LNCAP (cell line): ENCODE measurements at regions not wholly inside any gene's neighbourhood (a gene's known extent, or its start where the extent isn't known, plus 50 kb on each side); places are given as distances from the start of the nearest gene placed in this dataset.

Source experiments
- TF ChIP-seq, protein P1 (sequence below): fragments of 450-650 bp; IDR thresholded peaks from 2 replicates; pipeline ENCODE4 v1.5.1; 2017; ENCODE audit warnings: mild to moderate bottlenecking

DNA sequence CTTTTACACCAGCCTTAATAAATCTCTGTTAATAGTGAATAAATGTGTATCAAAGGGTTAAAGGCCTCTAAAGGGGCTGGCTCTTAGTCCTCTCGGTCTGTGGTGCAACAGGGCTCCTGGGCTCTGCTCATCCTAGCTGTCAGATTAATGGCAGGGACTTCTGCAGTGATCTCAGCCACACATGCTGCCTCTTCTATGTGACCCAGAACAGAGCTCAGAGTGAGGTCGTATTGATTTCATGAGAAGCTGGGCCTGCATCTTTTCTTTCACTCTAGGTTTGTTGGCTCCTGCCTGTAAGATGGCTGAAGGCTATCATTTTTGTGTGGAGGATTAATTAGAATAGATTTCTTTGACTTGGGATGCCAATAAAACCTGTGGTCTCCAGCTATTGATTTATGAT is 165.0 kb upstream of the GLRA1 start:
- TF ChIP-seq, protein P1, sequence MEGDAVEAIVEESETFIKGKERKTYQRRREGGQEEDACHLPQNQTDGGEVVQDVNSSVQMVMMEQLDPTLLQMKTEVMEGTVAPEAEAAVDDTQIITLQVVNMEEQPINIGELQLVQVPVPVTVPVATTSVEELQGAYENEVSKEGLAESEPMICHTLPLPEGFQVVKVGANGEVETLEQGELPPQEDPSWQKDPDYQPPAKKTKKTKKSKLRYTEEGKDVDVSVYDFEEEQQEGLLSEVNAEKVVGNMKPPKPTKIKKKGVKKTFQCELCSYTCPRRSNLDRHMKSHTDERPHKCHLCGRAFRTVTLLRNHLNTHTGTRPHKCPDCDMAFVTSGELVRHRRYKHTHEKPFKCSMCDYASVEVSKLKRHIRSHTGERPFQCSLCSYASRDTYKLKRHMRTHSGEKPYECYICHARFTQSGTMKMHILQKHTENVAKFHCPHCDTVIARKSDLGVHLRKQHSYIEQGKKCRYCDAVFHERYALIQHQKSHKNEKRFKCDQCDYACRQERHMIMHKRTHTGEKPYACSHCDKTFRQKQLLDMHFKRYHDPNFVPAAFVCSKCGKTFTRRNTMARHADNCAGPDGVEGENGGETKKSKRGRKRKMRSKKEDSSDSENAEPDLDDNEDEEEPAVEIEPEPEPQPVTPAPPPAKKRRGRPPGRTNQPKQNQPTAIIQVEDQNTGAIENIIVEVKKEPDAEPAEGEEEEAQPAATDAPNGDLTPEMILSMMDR: no peak

DNA sequence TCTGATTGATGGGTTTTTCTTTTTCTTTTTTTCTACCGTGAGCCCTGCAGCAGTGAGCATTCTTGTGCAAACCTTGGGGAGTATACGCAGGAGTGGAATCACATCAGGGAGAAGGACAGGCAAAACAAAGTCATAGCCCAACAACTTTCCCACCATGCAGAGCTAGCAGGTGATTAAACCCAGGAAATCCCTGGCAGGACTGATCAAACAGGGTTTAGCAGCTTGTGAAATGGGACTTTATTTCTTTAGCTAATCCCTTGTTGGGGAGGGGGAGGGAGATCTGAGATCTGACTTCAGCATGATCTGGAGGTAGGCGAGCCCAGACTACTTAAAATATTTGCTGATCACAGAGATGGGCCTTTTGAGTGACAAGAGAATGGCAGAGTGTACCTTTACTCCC is 162.0 kb upstream of the GLRA1 start:
- TF ChIP-seq, protein P1: no peak

DNA sequence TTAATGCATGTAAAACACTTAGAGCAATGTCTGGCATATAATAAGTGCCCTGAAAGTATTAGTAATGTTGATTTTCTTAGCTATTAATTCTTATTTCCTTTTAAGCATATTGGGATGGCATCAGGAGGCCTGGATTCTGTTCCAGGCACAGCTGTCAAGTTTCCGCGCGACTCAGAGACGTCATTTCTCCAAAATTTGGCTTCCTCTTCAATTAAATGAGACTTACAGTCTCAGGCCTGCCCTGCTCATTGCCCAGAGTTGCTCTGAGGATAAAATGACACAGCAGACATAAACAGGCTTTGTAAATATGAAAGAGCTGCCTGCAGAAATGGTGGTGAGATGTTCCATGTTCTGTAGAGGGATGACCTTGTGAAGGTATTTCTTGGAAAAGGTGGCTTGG is 159.8 kb upstream of the GLRA1 start:
- TF ChIP-seq, protein P1: no peak

DNA sequence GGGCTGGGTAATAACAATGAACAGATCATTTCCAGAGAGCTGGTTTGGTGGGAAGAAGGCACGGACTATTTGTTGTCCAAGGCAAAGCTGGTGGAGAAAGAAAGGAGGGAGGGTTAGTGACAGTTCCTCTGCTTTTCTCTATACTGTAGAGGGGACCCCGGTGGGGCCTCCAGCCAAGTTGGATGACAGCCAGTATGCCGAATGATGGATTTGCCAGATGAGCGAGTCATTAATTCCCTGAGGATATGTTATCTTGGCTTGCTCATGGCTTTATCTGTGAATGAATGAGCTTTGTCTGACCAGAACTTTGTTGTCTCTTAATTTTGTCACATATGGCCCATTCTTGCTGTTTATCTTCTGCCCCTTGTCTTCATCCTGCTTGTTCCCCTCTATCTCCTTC is 158.6 kb upstream of the GLRA1 start:
- TF ChIP-seq, protein P1: no peak

DNA sequence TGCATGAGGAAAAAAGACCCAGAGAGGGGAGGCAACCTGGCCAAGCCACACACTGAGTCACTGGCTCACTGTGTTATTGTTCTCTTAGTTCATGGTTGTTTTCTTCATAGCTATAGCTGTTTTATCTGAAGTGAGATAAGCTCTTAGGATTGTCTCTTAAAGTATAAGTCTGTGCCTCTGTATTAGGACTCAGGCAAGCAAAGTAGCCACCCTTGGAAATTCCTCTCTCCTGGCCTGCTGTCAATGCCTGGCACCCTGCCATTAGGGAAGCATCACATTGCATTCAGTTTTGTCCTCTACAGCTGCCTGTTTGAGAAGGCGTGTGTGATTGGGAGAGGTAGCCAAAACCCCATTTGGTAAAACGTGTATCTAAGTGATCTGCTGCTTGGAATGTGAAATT is 147.4 kb upstream of the GLRA1 start:
- TF ChIP-seq, protein P1: no peak

DNA sequence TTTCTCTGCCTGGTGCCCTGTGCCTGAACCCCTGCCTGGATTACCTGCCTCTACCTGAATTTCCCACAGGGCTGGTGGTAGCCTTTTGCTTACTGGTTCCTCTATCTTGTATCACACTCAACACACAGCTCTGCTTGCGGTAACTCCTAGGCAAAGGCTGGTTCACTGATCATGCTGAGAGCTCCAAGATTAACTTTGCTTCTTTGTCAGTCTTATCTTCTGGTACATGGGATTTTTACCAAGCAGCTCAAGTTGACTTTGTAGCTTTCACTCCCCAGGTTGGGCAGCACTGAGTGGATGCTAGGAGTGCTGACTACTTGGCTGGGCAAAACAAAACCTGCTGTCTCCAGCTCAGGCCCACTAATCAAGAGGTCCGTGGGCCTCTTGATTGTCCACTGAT is 145.9 kb upstream of the GLRA1 start:
- TF ChIP-seq, protein P1: no peak

DNA sequence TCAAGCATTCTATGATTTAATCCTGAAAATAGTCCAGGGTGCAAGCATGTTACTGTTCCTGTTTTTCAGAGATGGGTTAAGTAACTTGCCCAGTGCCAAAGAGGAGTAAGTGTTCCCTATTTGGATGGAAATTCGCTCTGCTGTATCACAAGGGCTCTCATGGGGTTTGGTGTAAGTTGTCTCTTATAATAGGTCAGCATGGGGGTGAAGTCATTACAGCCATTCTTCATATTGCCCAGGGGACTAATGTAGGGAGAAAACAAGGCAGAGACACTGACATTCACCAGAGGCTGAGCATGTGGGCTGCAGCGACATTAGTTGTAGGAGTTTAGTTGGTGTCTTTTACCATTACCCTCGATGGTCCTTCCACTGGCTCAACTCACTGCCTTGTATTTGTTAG is 142.1 kb upstream of the GLRA1 start:
- TF ChIP-seq, protein P1: no peak

DNA sequence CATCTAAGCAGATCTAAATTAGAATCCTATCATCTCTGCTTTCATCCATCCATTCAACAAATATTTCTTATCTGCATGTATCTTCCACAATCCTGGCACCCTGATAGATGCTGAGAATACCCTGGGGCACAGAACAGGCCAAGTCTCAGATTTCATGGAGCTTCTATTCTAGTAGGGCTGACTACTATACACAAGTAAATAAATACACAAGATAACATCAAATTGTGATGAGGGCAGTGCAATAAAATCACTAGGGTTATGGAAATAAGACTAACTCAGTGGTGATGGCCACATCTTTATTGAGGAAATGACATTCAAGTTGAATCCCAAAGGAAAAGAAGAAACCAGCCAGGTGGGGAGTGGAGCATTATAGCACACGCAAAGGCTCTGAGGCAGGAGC is 138.4 kb upstream of the GLRA1 start:
- TF ChIP-seq, protein P1: no peak
